Sigmoid colon (tissue), 6 donors: ENCODE measurements at regions not wholly inside any gene's neighbourhood (a gene's known extent, or its start where the extent isn't known, plus 50 kb on each side); places are given as distances from the start of the nearest gene placed in this dataset.
A peak's percentile ranks its signal among the peaks of the same experiment; 100 is the strongest.

Experiments used
- DNase-seq: peaks from one replicate; pipeline ENCODE4 v3.0.0-alpha.2; 2019
- H3K27ac ChIP-seq, 4 donors: fragments of 200-600 bp; sonication (generic); one replicate each; pipeline ENCODE4 v1.5.1; 2016 to 2019; ENCODE audit warnings: mild to moderate bottlenecking in 1 of 4
- H3K27me3 ChIP-seq, 3 donors: fragments of 200-600 bp; sonication (generic); one replicate each; pipeline ENCODE4 v1.5.1; 2019; ENCODE audit warnings: mild to moderate bottlenecking in 1 of 3
- H3K36me3 ChIP-seq, 4 donors: fragments of 200-600 bp; sonication (generic); one replicate each; pipeline ENCODE4 v1.5.1; 2016 to 2019
- H3K4me1 ChIP-seq, 4 donors: fragments of 200-600 bp; sonication (generic); one replicate each; pipeline ENCODE4 v1.5.1; 2017 to 2019
- H3K4me3 ChIP-seq, 4 donors: fragments of 200-600 bp; sonication (generic); one replicate each; pipeline ENCODE4 v1.5.1; 2017 to 2019; ENCODE audit warnings: mild to moderate bottlenecking in 2 of 4, moderate library complexity in 1 of 4
- H3K9me3 ChIP-seq, 4 donors: fragments of 200-600 bp in 3 of 4; sonication (generic) in 3 of 4; one replicate each; pipeline versions ENCODE4 v1.5.1 to v1.6.1; 2013 to 2019
- CTCF ChIP-seq, 4 experiments: fragments of 450-650 bp in 3 of 4; fragments of 200-600 bp in 1 of 4; IDR thresholded peaks; one replicate each; pipeline ENCODE4 v1.5.1; 2016 to 2019; ENCODE audit warnings: antibody characterized with exemption in 4 of 4, mild to moderate bottlenecking in 3 of 4, moderate library complexity in 2 of 4
- EP300 ChIP-seq, 4 donors: sonication (generic); formaldehyde crosslinking; IDR thresholded peaks; one replicate each; pipeline ENCODE4 v1.6.1; 2017; ENCODE audit warnings: antibody characterized with exemption in 4 of 4
- POLR2A ChIP-seq, 2 donors: fragments of 450-650 bp; IDR thresholded peaks; one replicate each; pipeline ENCODE4 v1.6.1; 2016; ENCODE audit warnings: antibody characterized with exemption in 2 of 2, mild to moderate bottlenecking in 2 of 2, moderate library complexity in 2 of 2
- POLR2AphosphoS5 ChIP-seq, 4 donors: sonication (generic); formaldehyde crosslinking; IDR thresholded peaks; one replicate each; pipeline ENCODE4 v1.6.1; 2017; ENCODE audit warnings: antibody characterized with exemption in 4 of 4
- WGBS, 2 donors: extraction: QIAGEN DNeasy Blood & Tissue Kit; methylation state at CpG; one replicate each; pipeline ENCODE4 v1.1.7; 2013; 5-methylcytosine and 5-hydroxymethylcytosine counted together
- intact Hi-C: fragments of 100-400 bp; cut with DNase I; formaldehyde crosslinking; loops from one replicate; pipeline ENCODE4 v1.15.1; 2023
- donor health status: healthy with polysubstance abuse.
- donor health status: healthy.

DNA sequence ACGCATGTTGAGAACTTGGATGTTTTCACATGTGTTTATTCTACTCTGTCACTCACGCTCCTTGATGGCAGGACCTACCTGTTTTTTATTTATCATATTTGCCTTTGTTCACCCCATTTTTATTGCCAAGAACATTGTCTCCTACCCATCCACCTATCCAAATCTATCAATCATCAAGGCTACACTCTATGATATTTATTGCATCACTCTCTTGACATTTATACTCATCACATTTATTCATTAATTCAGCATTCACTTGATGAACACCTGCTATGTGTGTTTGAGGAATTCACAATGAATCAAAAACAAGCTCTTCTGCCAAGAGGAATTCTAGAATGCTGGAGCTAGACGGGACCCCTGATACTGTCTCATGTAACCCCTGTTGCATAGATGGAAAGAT lies 94.5 kb upstream of the ZNF469 start:
- peaks cover 0 to under 1% (median under 1%) of the 10 kb centered on the region in 4 donors for H3K4me1 ChIP-seq
- peaks cover 0 to 20% (median 9%) of the 10 kb centered on the region in 4 donors for H3K9me3 ChIP-seq
- no peak for DNase-seq
- H3K4me3 ChIP-seq: no peak overlapping the region
- no peaks in the 10 kb centered on the region for H3K36me3 ChIP-seq
- H3K27ac ChIP-seq: no peak overlapping the region
- 81 to 91% methylated on average over 3 of the region's 3 CpGs for WGBS, 2 donors
- TF ChIP-seq EP300 (IDR thresholded peaks at IDR 0.05) (no peak), POLR2A (IDR thresholded peaks at IDR 0.05) (no peak), POLR2AphosphoS5 (IDR thresholded peaks at IDR 0.05) (no peak), CTCF (IDR thresholded peaks at IDR 0.05) (no peak)
- H3K27me3 ChIP-seq: no peaks in the 10 kb centered on the region
- intact Hi-C loops: no loop called here

- H3K4me1 ChIP-seq: no peaks in the 10 kb centered on the region
- H3K27me3 ChIP-seq: no peaks in the 10 kb centered on the region
- no peak for TF ChIP-seq POLR2A (IDR thresholded peaks at IDR 0.05)
- TF ChIP-seq POLR2AphosphoS5 (IDR thresholded peaks at IDR 0.05): no peak
- no peak for TF ChIP-seq CTCF (IDR thresholded peaks at IDR 0.05)
- TF ChIP-seq EP300 (IDR thresholded peaks at IDR 0.05): no peak
- peaks cover 0 to 20% (median 9%) of the 10 kb centered on the region in 4 donors for H3K9me3 ChIP-seq
- intact Hi-C loops: no loop called here
- WGBS, 2 donors: 90 to 91% methylated on average over 3 of the region's 3 CpGs
- no peak overlapping the region for H3K4me3 ChIP-seq
- no peak for DNase-seq
- no peaks in the 10 kb centered on the region for H3K36me3 ChIP-seq
- H3K27ac ChIP-seq: no peak overlapping the region
Measured at GRCh38 chr16:88289001-88289400, 93.8 kb upstream of the ZNF469 start.

DNA sequence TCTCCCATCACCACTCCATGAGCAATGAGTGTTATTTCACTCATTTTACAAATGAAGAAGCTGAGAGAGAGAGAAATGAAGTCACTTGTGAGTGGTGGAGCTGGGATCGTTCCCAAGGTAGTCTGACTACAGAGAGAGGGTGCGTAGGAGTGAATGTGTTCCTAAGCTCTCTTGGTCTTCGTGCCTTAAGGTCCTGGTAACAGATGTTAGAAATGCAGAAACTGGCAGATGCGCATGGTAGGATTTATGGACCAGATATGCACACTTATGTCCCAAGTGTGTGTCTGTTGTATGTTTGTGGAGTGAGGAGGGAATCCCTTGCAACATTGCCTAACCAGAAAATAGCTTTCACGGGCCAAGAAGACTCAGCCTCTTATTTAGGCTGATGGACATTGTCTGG lies 93.2 kb upstream of the ZNF469 start:
- WGBS, 2 donors: 84 to 85% methylated on average over 5 of the region's 5 CpGs

GRCh38 chr16:88289968-88290401 lies 92.8 kb upstream of the ZNF469 start:
- intact Hi-C loops: no loop called here
- no peak overlapping the region for H3K4me3 ChIP-seq
- no peak for TF ChIP-seq POLR2A (IDR thresholded peaks at IDR 0.05)
- no peak for TF ChIP-seq CTCF (IDR thresholded peaks at IDR 0.05)
- TF ChIP-seq EP300 (IDR thresholded peaks at IDR 0.05): no peak
- TF ChIP-seq POLR2AphosphoS5 (IDR thresholded peaks at IDR 0.05): no peak
- peaks cover 0 to 20% (median 9%) of the 10 kb centered on the region in 4 donors for H3K9me3 ChIP-seq
- no peak overlapping the region for H3K27ac ChIP-seq
- no peaks in the 10 kb centered on the region for H3K36me3 ChIP-seq
- DNase-seq: no peak
- no peaks in the 10 kb centered on the region for H3K4me1 ChIP-seq
- no peaks in the 10 kb centered on the region for H3K27me3 ChIP-seq
- WGBS, 2 donors: 65 to 83% methylated on average over 12 of the region's 12 CpGs

More for the DNA sequence above, 93.2 kb upstream of the ZNF469 start:
- Histone ChIP-seq H3K27me3 (no peaks in the 10 kb centered on the region), H3K4me1 (no peaks in the 10 kb centered on the region), H3K9me3 (peaks cover 0 to 20% (median 9%) of the 10 kb centered on the region in 4 donors), H3K27ac (no peak overlapping the region), H3K4me3 (no peak overlapping the region), H3K36me3 (no peaks in the 10 kb centered on the region)
- intact Hi-C loops: no loop called here
- no peak for TF ChIP-seq EP300 (IDR thresholded peaks at IDR 0.05)
- peak in 1 of 4 donors; percentile 29 for TF ChIP-seq POLR2AphosphoS5 (IDR thresholded peaks at IDR 0.05)
- no peak for DNase-seq

DNA sequence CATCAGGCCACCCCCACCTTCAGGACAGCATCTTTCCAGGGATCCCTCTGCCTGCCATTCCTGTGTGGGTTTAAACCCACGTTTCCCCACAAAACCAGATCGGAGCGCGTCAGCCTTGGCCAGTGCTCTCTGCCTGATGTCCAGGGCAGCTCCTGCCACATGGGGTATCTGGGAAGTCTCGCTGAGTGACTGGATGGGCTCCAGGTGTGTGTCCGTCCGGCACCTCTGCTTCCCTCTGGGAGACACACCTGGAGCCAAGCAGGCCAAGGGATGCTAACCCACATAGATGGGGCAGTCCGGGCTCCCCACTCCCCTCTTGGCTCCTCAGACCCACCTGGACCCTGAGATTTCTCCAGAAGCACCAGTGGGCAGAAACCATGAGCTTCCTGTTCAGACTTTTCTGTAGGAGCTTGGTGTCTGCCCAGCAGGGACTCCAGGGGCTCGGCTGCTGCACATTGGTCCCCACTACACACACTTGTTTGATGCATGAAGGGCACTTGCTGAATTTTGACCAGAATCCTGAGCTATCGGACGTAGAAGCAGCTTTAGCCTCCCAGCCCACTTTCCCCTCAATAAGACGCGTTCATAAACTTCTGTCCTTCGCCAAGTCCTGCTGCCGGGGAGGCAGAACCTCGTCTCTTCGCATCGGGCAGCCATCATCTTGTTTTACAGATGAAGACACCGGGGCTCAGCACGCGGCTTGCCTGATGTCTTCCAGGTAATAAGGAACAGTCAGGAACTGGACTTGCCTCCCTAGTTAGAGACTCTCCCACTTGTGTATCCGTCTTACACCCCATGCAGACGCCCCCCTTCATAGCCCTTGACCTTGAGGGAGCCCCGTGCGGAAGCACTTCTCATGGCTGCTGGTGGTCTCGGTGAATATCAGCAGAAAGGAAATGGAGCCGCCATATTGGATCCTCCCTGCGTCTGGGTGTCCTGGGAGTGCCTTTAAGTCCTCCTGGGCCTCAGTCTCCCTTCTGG lies 91.6 kb upstream of the ZNF469 start:
- Histone ChIP-seq H3K4me3 (no peak overlapping the region), H3K36me3 (no peaks in the 10 kb centered on the region), H3K27ac (no peak overlapping the region), H3K9me3 (peaks cover 0 to 20% (median 7%) of the 10 kb centered on the region in 4 donors), H3K4me1 (no peaks in the 10 kb centered on the region), H3K27me3 (no peaks in the 10 kb centered on the region)
- no peak for DNase-seq
- intact Hi-C loops: no loop called here
- TF ChIP-seq EP300 (IDR thresholded peaks at IDR 0.05): no peak
- TF ChIP-seq POLR2AphosphoS5 (IDR thresholded peaks at IDR 0.05): no peak
- 78 to 81% methylated on average over 28 of the region's 28 CpGs for WGBS, 2 donors
